GM12878 (cell line): ENCODE measurements at regions not wholly inside any gene's neighbourhood (a gene's known extent, or its start where the extent isn't known, plus 50 kb on each side); places are given as distances from the start of the nearest gene placed in this dataset.

Source experiments
- ATAC-seq: fragments of 200-7000 bp; cut with Tn5 transposase; 3 replicates; pipeline ENCODE4 v1.9.1; 2020; ENCODE audit warnings: mild to moderate bottlenecking, moderate library complexity
- BruUV-seq: library from RNA; stranded (reverse); fragments of 400-500 nt; replicated peaks from 2 replicates; lab custom pipeline; 2021; lab: Mats Ljungman, UMichigan
- CTCF ChIA-PET: fragments of 300-600 bp; sonication (Branson Sonifier 250); formaldehyde crosslinking; extraction: SDS; loops from one replicate; lab custom pipeline; 2021; ENCODE audit warnings: inconsistent platforms; lab: Yijun Ruan, JAX
- POLR2A ChIA-PET: fragments of 350-600 bp; formaldehyde crosslinking; extraction: SDS; loops from one replicate; lab custom pipeline; 2021; ENCODE audit warnings: inconsistent platforms; lab: Charles Lee
- RAD21 ChIA-PET: fragments of 300-600 bp; sonication (Branson Sonifier 250); formaldehyde crosslinking; loops from one replicate; lab custom pipeline; 2023; ENCODE audit warnings: antibody characterized with exemption; ENCODE audit not compliant: unreplicated experiment; lab: Charles Lee
- SMC1A ChIA-PET: fragments of 300-600 bp; sonication (Branson Sonifier 250); formaldehyde crosslinking; loops from one replicate; lab custom pipeline; 2023; ENCODE audit not compliant: unreplicated experiment, uncharacterized antibody; lab: Charles Lee
- DNase-seq: peaks from one replicate; pipeline ENCODE4 v3.0.0-alpha.2; 2011; ENCODE audit warnings: low read depth, low spot score
- FAIRE-seq: peaks from 3 replicates; lab custom pipeline; 2011; peaks lifted over from hg19 to GRCh38; lab: Jason Lieb, UNC
- H2AFZ ChIP-seq: 2 replicates; pipeline ENCODE4 v1.6.0; 2011; ENCODE audit warnings: low read depth, low read length, control low read depth; ENCODE audit not compliant: control insufficient read depth
- H3K27ac ChIP-seq: 2 replicates; pipeline ENCODE4 v1.5.1; 2011; ENCODE audit warnings: control low read depth; ENCODE audit not compliant: control insufficient read depth, insufficient read depth
- H3K27me3 ChIP-seq, 2 experiments: replicated peaks in 1 of 2; 2 replicates each; pipeline versions ENCODE4 v1.6.0 to v1.6.1; 2011; ENCODE audit warnings: low read length in 1 of 2; ENCODE audit not compliant: control insufficient read depth in 2 of 2, insufficient read depth in 2 of 2
- H3K36me3 ChIP-seq, 2 experiments: 2 replicates each; pipeline ENCODE4 v1.5.1; 2011; ENCODE audit warnings: low read length in 1 of 2; ENCODE audit not compliant: control insufficient read depth in 2 of 2, insufficient read depth in 2 of 2
- H3K4me1 ChIP-seq: 2 replicates; pipeline ENCODE4 v1.6.1; 2011; ENCODE audit warnings: mild to moderate bottlenecking, low read length, moderate library complexity, mixed read lengths; ENCODE audit not compliant: control insufficient read depth, insufficient read depth
- H3K4me2 ChIP-seq: 2 replicates; pipeline ENCODE4 v1.6.0; 2011; ENCODE audit warnings: control low read depth; ENCODE audit not compliant: control insufficient read depth, insufficient read depth
- H3K4me3 ChIP-seq: fragments of 200-600 bp; sonication (generic); 2 replicates; pipeline ENCODE4 v1.5.1; 2016
- H3K79me2 ChIP-seq: 2 replicates; pipeline ENCODE4 v1.6.0; 2011; ENCODE audit warnings: low read length; ENCODE audit not compliant: control insufficient read depth, insufficient read depth
- H3K9ac ChIP-seq: 2 replicates; pipeline ENCODE4 v1.8.0; 2011; ENCODE audit warnings: low read length, control low read depth, mixed read lengths; ENCODE audit not compliant: control insufficient read depth, insufficient read depth
- H3K9me3 ChIP-seq: replicated peaks from 3 replicates; pipeline ENCODE4 v1.5.1; 2011; ENCODE audit warnings: mild to moderate bottlenecking, low read length; ENCODE audit not compliant: control insufficient read depth, insufficient read depth
- H4K20me1 ChIP-seq: 2 replicates; pipeline ENCODE4 v1.6.0; 2011; ENCODE audit not compliant: control insufficient read depth, insufficient read depth
- ATF3 ChIP-seq: IDR thresholded peaks from 2 replicates; pipeline ENCODE4 v1.6.1; 2011; ENCODE audit warnings: low read depth, mild to moderate bottlenecking, low read length, moderate library complexity, borderline replicate concordance; ENCODE audit errors: extremely low read depth
- CHD4 ChIP-seq: fragments of 200-600 bp; sonication (generic); IDR thresholded peaks from 2 replicates; pipeline ENCODE4 v1.6.1; 2016; ENCODE audit warnings: mild to moderate bottlenecking
- E2F4 ChIP-seq: IDR thresholded peaks from 2 replicates; pipeline ENCODE4 v1.6.1; 2012; ENCODE audit warnings: low read depth, low read length, improper control_type of control experiment
- FOS ChIP-seq: IDR thresholded peaks from 3 replicates; pipeline ENCODE4 v1.6.1; 2011; ENCODE audit warnings: borderline replicate concordance; ENCODE audit not compliant: insufficient read length; ENCODE audit errors: extremely low read depth
- KLF5 ChIP-seq: fragments of 450-650 bp; IDR thresholded peaks from 2 replicates; pipeline ENCODE4 v1.6.1; 2014; ENCODE audit warnings: mild to moderate bottlenecking; ENCODE audit not compliant: partially characterized antibody
- MAX ChIP-seq: IDR thresholded peaks from 2 replicates; pipeline ENCODE4 v1.6.1; 2012; ENCODE audit warnings: low read depth, low read length, improper control_type of control experiment
- MTA2 ChIP-seq: fragments of 450-650 bp; IDR thresholded peaks from 2 replicates; pipeline ENCODE4 v1.6.1; 2016; ENCODE audit warnings: low read depth, mild to moderate bottlenecking, moderate library complexity
- MTA3 ChIP-seq: IDR thresholded peaks from 2 replicates; pipeline ENCODE4 v1.6.1; 2012; ENCODE audit warnings: low read length, inconsistent platforms, borderline replicate concordance
- PAX5 ChIP-seq: IDR thresholded peaks from 2 replicates; pipeline ENCODE4 v1.6.1; 2011; ENCODE audit warnings: low read depth, low read length, borderline replicate concordance
- POU2F2 ChIP-seq: IDR thresholded peaks from 3 replicates; pipeline ENCODE4 v1.6.1; 2011; ENCODE audit warnings: low read depth, mild to moderate bottlenecking, low read length, borderline replicate concordance
- REST ChIP-seq: IDR thresholded peaks from 2 replicates; pipeline ENCODE4 v1.6.1; 2012; ENCODE audit warnings: mild to moderate bottlenecking, low read depth, low read length
- SMC3 ChIP-seq: IDR thresholded peaks from 2 replicates; pipeline ENCODE4 v1.6.1; 2011; ENCODE audit warnings: low read length, improper control_type of control experiment, borderline replicate concordance
- TAF1 ChIP-seq: IDR thresholded peaks from 2 replicates; pipeline ENCODE4 v1.6.1; 2011; ENCODE audit warnings: mild to moderate bottlenecking, low read depth, low read length, borderline replicate concordance
- WGBS: methylation state at CpG from one replicate; pipeline ENCODE4 v1.1.6; 2016; ENCODE audit warnings: low lambda C conversion rate; ENCODE audit not compliant: insufficient replicate concordance, insufficient coverage; ENCODE audit errors: missing lambda C conversion rate; 5-methylcytosine and 5-hydroxymethylcytosine counted together
- in situ Hi-C: fragments of 300-500 bp; cut with MboI; formaldehyde crosslinking; loops from 9 replicates; pipeline ENCODE4 v1.14.3; 2018; ENCODE audit warnings: mixed read lengths
- intact Hi-C: fragments of 100-400 bp; cut with micrococcal nuclease; formaldehyde crosslinking; loops from one replicate; pipeline ENCODE4 v1.14.2; 2022; ENCODE audit not compliant: unreplicated experiment

GRCh38 chr9:87309236-87309635 is 188.4 kb upstream of the DAPK1 start:
- no TSS peak for BruUV-seq
- no peaks in the 10 kb centered on the region for H3K36me3 ChIP-seq
- ATAC-seq: no peak
- RAD21 ChIA-PET: no interaction called here
- H2AFZ ChIP-seq: no peak overlapping the region
- H4K20me1 ChIP-seq: no peaks in the 10 kb centered on the region
- no peak for FAIRE-seq
- H3K9me3 ChIP-seq: no peaks in the 10 kb centered on the region
- no peak overlapping the region for H3K9ac ChIP-seq
- no peaks in the 10 kb centered on the region for H3K4me1 ChIP-seq
- in situ Hi-C loops: no loop called here
- 6% methylated on average over 6 of the region's 6 CpGs for WGBS
- no peak overlapping the region for H3K4me3 ChIP-seq
- CTCF ChIA-PET: no interaction called here
- no peak for TF ChIP-seq MTA3
- no peak for TF ChIP-seq FOS
- TF ChIP-seq POU2F2: no peak
- no peak for TF ChIP-seq KLF5
- no peak for TF ChIP-seq ATF3
- TF ChIP-seq, all 136 proteins: peak for 0
- ChIA-PET SMC1A (no interaction called here), POLR2A (no interaction called here)
- intact Hi-C loops: no loop called here
- DNase-seq: no peak
- H3K27ac ChIP-seq: no peak overlapping the region
- no peaks in the 10 kb centered on the region; a peak in 3 of 4 replicates for H3K27me3 ChIP-seq
- H3K4me2 ChIP-seq: no peak overlapping the region
- H3K79me2 ChIP-seq: no peaks in the 10 kb centered on the region

GRCh38 chr9:87310827-87311523 is 186.7 kb upstream of the DAPK1 start:
- BruUV-seq: no TSS peak
- intact Hi-C loops: no loop called here
- Histone ChIP-seq H3K4me3 (no peak overlapping the region), H3K36me3 (no peaks in the 10 kb centered on the region), H2AFZ (no peak overlapping the region)
- SMC1A ChIA-PET: no interaction called here
- no peak for ATAC-seq
- TF ChIP-seq REST (no peak), MAX (no peak), MTA2 (no peak), TAF1 (no peak), CHD4 (no peak), SMC3 (no peak), PAX5 (no peak), E2F4 (no peak)
- TF ChIP-seq, all 136 proteins: peak for 0
- Histone ChIP-seq H3K79me2 (no peaks in the 10 kb centered on the region), H3K9ac (no peak overlapping the region), H4K20me1 (no peaks in the 10 kb centered on the region), H3K4me2 (no peak overlapping the region), H3K4me1 (no peaks in the 10 kb centered on the region), H3K9me3 (no peaks in the 10 kb centered on the region), H3K27me3 (no peaks in the 10 kb centered on the region; a peak in 3 of 4 replicates), H3K27ac (no peak overlapping the region)
- ChIA-PET CTCF (no interaction called here), RAD21 (no interaction called here), POLR2A (no interaction called here)
- WGBS: 32% methylated on average over 4 of the region's 4 CpGs
- FAIRE-seq (no peak), DNase-seq (no peak)
- in situ Hi-C loops: no loop called here
